WERI-Rb-1 (cell line): ENCODE measurements at regions not wholly inside any gene's neighbourhood (a gene's known extent, or its start where the extent isn't known, plus 50 kb on each side); places are given as distances from the start of the nearest gene placed in this dataset.
A peak's percentile ranks its signal among the peaks of the same experiment; 100 is the strongest.

ENCODE experiments used
- DNase-seq: peaks from one replicate; pipeline ENCODE4 v3.0.0-alpha.2; 2020
- H3K27ac ChIP-seq: fragments of 250-450 bp; sonication (Bioruptor Pico); 2 replicates; pipeline ENCODE4 v1.5.1; 2020; ENCODE audit warnings: mild to moderate bottlenecking, moderate library complexity
- H3K27me3 ChIP-seq: fragments of 250-450 bp; sonication (Bioruptor Pico); 2 replicates; pipeline ENCODE4 v1.5.1; 2021; ENCODE audit warnings: mild to moderate bottlenecking, low read depth, moderate library complexity; ENCODE audit not compliant: insufficient read depth, severe bottlenecking
- H3K36me3 ChIP-seq: fragments of 250-450 bp; sonication (Bioruptor Pico); 2 replicates; pipeline ENCODE4 v1.5.1; 2020; ENCODE audit warnings: mild to moderate bottlenecking, moderate library complexity
- H3K4me3 ChIP-seq: 2 replicates; pipeline ENCODE4 v1.5.1; 2011; ENCODE audit warnings: low read depth, mild to moderate bottlenecking, control low read depth, low read length
- H3K9me3 ChIP-seq: fragments of 250-450 bp; sonication (Bioruptor Pico); 2 replicates; pipeline ENCODE4 v1.5.1; 2021; ENCODE audit warnings: mild to moderate bottlenecking, moderate library complexity; ENCODE audit not compliant: severe bottlenecking
- TF ChIP-seq, protein P1 (sequence below): IDR thresholded peaks from 2 replicates; pipeline ENCODE4 v1.5.1; 2011; ENCODE audit warnings: low read depth, mild to moderate bottlenecking, control low read depth, inconsistent platforms, low read length

DNA sequence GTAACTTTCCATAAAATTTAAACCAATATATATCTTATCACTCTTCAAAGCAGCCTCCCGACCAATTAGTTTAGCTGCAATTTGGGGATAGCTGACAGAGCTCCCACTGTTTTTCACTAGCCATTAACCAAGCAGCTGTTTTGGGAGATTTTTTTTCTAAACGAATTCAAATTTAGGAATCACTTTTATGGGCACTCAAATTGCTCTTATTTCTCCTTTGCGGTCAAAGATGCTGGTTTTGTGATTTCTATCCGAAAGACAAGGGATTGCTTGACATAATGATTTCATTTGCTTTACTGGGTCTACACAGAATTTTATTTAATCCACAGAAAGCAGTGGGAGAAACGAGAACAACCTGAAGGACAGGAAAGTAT, 505.7 kb upstream of the IL12A start:
- no peak overlapping the region for H3K27ac ChIP-seq
- no peak for DNase-seq
- no peaks in the 10 kb centered on the region for H3K27me3 ChIP-seq
- TF ChIP-seq, protein P1, sequence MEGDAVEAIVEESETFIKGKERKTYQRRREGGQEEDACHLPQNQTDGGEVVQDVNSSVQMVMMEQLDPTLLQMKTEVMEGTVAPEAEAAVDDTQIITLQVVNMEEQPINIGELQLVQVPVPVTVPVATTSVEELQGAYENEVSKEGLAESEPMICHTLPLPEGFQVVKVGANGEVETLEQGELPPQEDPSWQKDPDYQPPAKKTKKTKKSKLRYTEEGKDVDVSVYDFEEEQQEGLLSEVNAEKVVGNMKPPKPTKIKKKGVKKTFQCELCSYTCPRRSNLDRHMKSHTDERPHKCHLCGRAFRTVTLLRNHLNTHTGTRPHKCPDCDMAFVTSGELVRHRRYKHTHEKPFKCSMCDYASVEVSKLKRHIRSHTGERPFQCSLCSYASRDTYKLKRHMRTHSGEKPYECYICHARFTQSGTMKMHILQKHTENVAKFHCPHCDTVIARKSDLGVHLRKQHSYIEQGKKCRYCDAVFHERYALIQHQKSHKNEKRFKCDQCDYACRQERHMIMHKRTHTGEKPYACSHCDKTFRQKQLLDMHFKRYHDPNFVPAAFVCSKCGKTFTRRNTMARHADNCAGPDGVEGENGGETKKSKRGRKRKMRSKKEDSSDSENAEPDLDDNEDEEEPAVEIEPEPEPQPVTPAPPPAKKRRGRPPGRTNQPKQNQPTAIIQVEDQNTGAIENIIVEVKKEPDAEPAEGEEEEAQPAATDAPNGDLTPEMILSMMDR = no peak
- no peaks in the 10 kb centered on the region for H3K36me3 ChIP-seq
- H3K4me3 ChIP-seq = no peak overlapping the region
- no peaks in the 10 kb centered on the region for H3K9me3 ChIP-seq

DNA sequence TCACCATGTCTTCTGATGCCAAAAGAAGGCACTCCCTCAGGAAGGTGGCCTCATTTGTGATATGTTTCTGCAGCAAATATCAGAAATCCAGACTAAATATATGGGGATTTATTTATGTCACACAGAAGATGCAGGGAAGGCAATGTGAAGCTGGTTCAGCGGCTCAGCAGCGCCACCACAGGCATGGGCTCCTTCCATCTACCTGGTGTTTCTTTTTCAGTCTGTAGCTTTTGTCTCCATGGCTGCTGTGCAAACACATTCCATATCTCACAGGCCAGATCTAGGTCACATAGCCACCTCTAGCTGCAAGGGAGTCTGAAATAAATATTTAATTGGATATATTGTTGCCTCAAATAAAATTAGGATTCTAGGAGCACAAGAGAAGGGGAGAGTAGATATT, 502.1 kb upstream of the IL12A start:
- TF ChIP-seq, protein P1 = peak; percentile 64
- Histone ChIP-seq H3K36me3 (no peaks in the 10 kb centered on the region), H3K27ac (no peak overlapping the region), H3K27me3 (no peaks in the 10 kb centered on the region), H3K9me3 (no peaks in the 10 kb centered on the region), H3K4me3 (no peak overlapping the region)
- peak; percentile 13 for DNase-seq

DNA sequence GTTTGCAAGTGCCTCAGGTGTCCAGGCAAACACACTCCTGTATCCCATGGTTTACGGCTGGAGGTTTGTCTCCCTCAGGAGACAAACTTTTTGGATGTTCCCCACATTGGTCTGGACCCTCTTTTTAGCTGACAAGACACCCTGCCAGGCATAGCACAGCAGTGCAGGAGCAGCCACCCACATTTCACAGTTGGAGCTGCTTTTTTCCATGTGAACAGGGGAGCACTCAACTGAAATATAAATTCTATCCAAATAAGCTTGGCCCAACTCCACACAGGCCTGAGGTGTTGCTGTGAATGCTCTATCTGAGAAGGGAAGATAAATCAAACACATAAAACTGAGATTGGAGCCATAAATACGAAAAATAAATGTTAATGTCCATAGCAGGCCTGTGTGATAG, 501.3 kb upstream of the IL12A start:
- no peak for DNase-seq
- Histone ChIP-seq H3K27me3 (no peaks in the 10 kb centered on the region), H3K9me3 (no peaks in the 10 kb centered on the region), H3K27ac (no peak overlapping the region), H3K4me3 (no peak overlapping the region), H3K36me3 (no peaks in the 10 kb centered on the region)
- TF ChIP-seq, protein P1 = no peak

DNA sequence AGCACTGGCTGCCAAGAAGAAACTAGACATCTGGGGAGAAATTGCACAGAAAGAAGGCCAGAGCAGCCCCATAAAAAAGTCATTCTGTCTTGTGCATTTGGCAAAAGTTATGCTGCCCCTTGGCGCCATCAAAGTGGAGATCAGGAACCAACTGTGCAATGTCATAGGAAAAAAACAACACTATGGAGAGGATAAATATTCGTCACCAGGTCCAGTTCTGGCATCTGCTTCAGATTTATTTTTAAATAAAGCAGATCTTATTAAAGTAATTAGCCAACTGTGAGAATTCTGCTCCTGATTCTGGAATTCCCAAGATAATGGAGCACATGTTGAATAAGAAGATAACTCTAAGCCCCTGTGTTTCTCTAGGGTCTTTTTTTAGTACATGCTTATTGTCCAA, 500.0 kb upstream of the IL12A start:
- Histone ChIP-seq H3K27ac (no peak overlapping the region), H3K36me3 (no peaks in the 10 kb centered on the region), H3K9me3 (no peaks in the 10 kb centered on the region), H3K27me3 (no peaks in the 10 kb centered on the region), H3K4me3 (no peak overlapping the region)
- TF ChIP-seq, protein P1 = no peak
- DNase-seq = no peak

DNA sequence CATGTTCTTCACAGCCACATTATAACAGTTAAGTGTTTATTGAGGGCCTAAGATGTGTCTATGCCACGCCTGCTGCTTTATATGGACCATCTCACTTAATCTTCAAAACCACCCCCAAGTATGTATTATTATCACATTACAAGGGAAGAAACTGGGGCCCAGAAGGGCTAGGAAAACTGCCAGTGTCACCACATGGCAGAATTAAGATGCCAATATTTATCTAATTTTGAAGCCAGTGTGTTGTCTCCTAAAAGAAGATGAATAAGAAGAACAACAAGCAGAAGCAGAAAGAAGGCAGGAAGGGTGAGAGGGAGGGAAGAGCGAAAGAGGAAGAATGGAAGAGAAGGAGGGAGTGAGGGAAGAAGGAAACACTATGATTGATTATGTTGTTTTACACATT, 491.3 kb upstream of the IL12A start:
- Histone ChIP-seq H3K27ac (no peak overlapping the region), H3K27me3 (peaks cover 2% of the 10 kb centered on the region), H3K36me3 (no peaks in the 10 kb centered on the region), H3K4me3 (no peak overlapping the region), H3K9me3 (no peaks in the 10 kb centered on the region)
- TF ChIP-seq, protein P1 = no peak
- DNase-seq = no peak

DNA sequence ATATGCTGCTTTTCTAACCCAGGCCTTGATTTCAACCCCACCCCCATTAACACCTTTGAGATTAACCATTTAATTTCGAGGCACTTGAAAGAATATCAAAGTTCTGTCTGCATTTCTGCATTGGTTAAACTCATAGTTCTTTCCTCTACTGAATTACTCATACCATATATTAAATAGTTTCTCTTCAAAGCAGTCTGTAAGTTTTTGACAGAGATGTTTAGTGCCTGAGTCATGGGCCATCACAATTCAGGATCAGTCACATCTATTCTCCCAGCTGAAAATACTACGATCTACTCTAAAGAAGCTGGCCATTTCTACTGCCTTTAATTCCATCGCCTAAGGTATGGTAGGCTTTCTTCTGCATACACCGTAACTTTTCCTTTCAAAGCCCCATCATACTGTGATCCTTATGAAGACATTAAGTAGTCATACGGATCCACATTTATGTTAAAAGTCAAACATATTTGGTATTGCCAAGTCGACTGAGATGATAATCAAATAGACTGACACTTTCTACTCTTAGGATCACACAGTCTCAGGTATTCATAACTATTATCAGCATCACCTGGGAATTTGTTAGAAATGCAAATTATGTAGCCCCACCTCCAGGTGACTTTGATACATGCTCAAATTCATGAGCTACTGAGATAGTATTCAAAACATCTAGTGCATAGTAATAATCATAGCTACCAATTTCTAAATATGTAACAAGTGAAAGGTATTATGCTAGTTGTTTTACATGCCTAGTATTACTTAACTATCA, 489.4 kb upstream of the IL12A start:
- H3K4me3 ChIP-seq = no peak overlapping the region
- H3K27ac ChIP-seq = no peak overlapping the region
- no peaks in the 10 kb centered on the region for H3K9me3 ChIP-seq
- no peak for DNase-seq
- TF ChIP-seq, protein P1 = no peak
- no peaks in the 10 kb centered on the region for H3K36me3 ChIP-seq
- peaks cover 2% of the 10 kb centered on the region for H3K27me3 ChIP-seq
